ENCODE measurements at regions not wholly inside any gene's neighbourhood (a gene's known extent, or its start where the extent isn't known, plus 50 kb on each side); places are given as distances from the start of the nearest gene placed in this dataset.

- TF ChIP-seq CTCF (IDR thresholded peaks at IDR 0.05; ENCODE audit: low read depth, low read length) (no peak), EZH2phosphoT487 (IDR thresholded peaks at IDR 0.05; ENCODE audit: low read depth) (no peak)
These were observed 1982.2 kb upstream of the C9orf72 start for GRCh38 chr9:29555502-29555901.
